SK-N-SH (cell line): ENCODE measurements at regions not wholly inside any gene's neighbourhood (a gene's known extent, or its start where the extent isn't known, plus 50 kb on each side); places are given as distances from the start of the nearest gene placed in this dataset.

Experiments used
- CTCF ChIA-PET: fragments of 300-600, 350-600 bp; formaldehyde crosslinking; extraction: SDS; loops from one replicate; lab custom pipeline; 2021; lab: Yijun Ruan, JAX
- POLR2A ChIA-PET: fragments of 350-600 bp; sonication (Branson Sonifier 250); formaldehyde crosslinking; extraction: SDS; loops from one replicate; lab custom pipeline; 2020; ENCODE audit warnings: antibody characterized with exemption, inconsistent platforms; lab: Yijun Ruan, JAX
- DNase-seq: peaks from one replicate; pipeline ENCODE4 v3.0.0; 2012
- H2AFZ ChIP-seq: fragments of 200-600 bp; sonication (generic); 2 replicates; pipeline ENCODE4 v1.8.1; 2016; ENCODE audit warnings: antibody characterized with exemption, mild to moderate bottlenecking, low read depth
- H3F3A ChIP-seq: fragments of 200-600 bp; sonication (generic); replicated peaks from 2 replicates; pipeline ENCODE3; 2016; ENCODE audit warnings: antibody characterized with exemption, mild to moderate bottlenecking; ENCODE audit not compliant: insufficient read depth
- H3K27ac ChIP-seq, 2 experiments: fragments of 200-500 bp in 1 of 2; fragments of 200-600 bp in 1 of 2; sonication (Bioruptor generic) in 1 of 2; sonication (generic), shearing (Covaris generic) in 1 of 2; 2 replicates each; pipeline versions ENCODE4 v1.5.1 to v1.6.1; 2014 to 2016; ENCODE audit warnings: low read depth in 2 of 2, inconsistent platforms in 1 of 2, low read length in 1 of 2, mild to moderate bottlenecking in 1 of 2, mixed read lengths in 1 of 2
- H3K27me3 ChIP-seq: fragments of 200-600 bp; sonication (generic), shearing (Covaris generic); 2 replicates; pipeline ENCODE4 v1.6.1; 2016; ENCODE audit warnings: mixed run types; ENCODE audit not compliant: insufficient read depth
- H3K36me3 ChIP-seq, 2 experiments: fragments of 200-500 bp in 1 of 2; fragments of 200-600 bp in 1 of 2; sonication (Bioruptor generic) in 1 of 2; sonication (generic) in 1 of 2; replicated peaks in 1 of 2; 2 replicates each; pipeline versions ENCODE3 to v1.5.1; 2014 to 2016; ENCODE audit warnings: low read length in 1 of 2, mild to moderate bottlenecking in 1 of 2; ENCODE audit not compliant: insufficient read depth in 2 of 2, control insufficient read depth in 1 of 2
- H3K4me1 ChIP-seq, 2 experiments: fragments of 200-500 bp in 1 of 2; fragments of 200-600 bp in 1 of 2; sonication (Bioruptor generic) in 1 of 2; sonication (generic), shearing (Covaris generic) in 1 of 2; 2 replicates each; pipeline versions ENCODE4 v1.5.1 to v1.6.1; 2014 to 2016; ENCODE audit warnings: low read depth in 1 of 2, low read length in 1 of 2, mixed run types in 1 of 2; ENCODE audit not compliant: insufficient read depth in 2 of 2, control insufficient read depth in 1 of 2
- H3K4me2 ChIP-seq: fragments of 200-600 bp; sonication (generic), shearing (Covaris generic); 2 replicates; pipeline ENCODE4 v1.6.1; 2017; ENCODE audit warnings: mixed run types
- H3K4me3 ChIP-seq, 2 experiments: fragments of 200-500 bp in 1 of 2; fragments of 200-600 bp in 1 of 2; sonication (Bioruptor generic) in 1 of 2; sonication (generic), shearing (Covaris generic) in 1 of 2; 2 replicates each; pipeline versions ENCODE4 v1.5.1 to v1.8.1; 2014 to 2016; ENCODE audit warnings: low read depth in 2 of 2, inconsistent platforms in 1 of 2, low read length in 1 of 2, mild to moderate bottlenecking in 1 of 2, mixed read lengths in 1 of 2, moderate library complexity in 1 of 2
- H3K79me2 ChIP-seq: fragments of 200-600 bp; sonication (generic); 2 replicates; pipeline ENCODE4 v1.8.1; 2017; ENCODE audit warnings: mild to moderate bottlenecking; ENCODE audit not compliant: insufficient read depth
- H3K9ac ChIP-seq: fragments of 200-600 bp; sonication (generic); 2 replicates; pipeline ENCODE4 v1.6.1; 2017; ENCODE audit warnings: mixed run types
- H3K9me2 ChIP-seq: fragments of 200-600 bp; sonication (generic); 2 replicates; pipeline ENCODE4 v1.6.1; 2017; ENCODE audit warnings: mixed run types
- H3K9me3 ChIP-seq: fragments of 200-600 bp; sonication (generic); 2 replicates; pipeline ENCODE4 v1.6.1; 2017; ENCODE audit warnings: mixed run types, mild to moderate bottlenecking, moderate library complexity
- H4K20me1 ChIP-seq: fragments of 200-600 bp; sonication (generic); 2 replicates; pipeline ENCODE4 v1.6.1; 2017; ENCODE audit warnings: mild to moderate bottlenecking, mixed run types; ENCODE audit not compliant: insufficient read depth
- CHD2 ChIP-seq: fragments of 150-350 bp; IDR thresholded peaks from 2 replicates; pipeline ENCODE4 v1.6.1; 2018; ENCODE audit warnings: low read length; ENCODE audit not compliant: partially characterized antibody
- EP300 ChIP-seq, 2 experiments: IDR thresholded peaks; 2 replicates each; pipeline versions ENCODE4 v1.4.0 to v1.6.1; 2012; ENCODE audit warnings: borderline replicate concordance in 1 of 2, low read depth in 1 of 2, low read length in 1 of 2
- EZH2phosphoT487 ChIP-seq: fragments of 200-600 bp; sonication (generic); IDR thresholded peaks from 2 replicates; pipeline ENCODE4 v1.6.1; 2017; ENCODE audit warnings: low read depth, mixed run types, mild to moderate bottlenecking, antibody characterized with exemption, moderate library complexity, borderline replicate concordance
- FOSL2 ChIP-seq: IDR thresholded peaks from 2 replicates; pipeline ENCODE4 v1.4.0; 2012; ENCODE audit warnings: low read depth, mild to moderate bottlenecking, moderate library complexity, borderline replicate concordance
- FOXJ3 ChIP-seq: sonication (generic); formaldehyde crosslinking; IDR thresholded peaks from 2 replicates; pipeline ENCODE4 v1.5.1; 2020; ENCODE audit warnings: mild to moderate bottlenecking, missing genetic modification reagents
- GATA2 ChIP-seq: sonication (generic); formaldehyde crosslinking; IDR thresholded peaks from 2 replicates; pipeline ENCODE4 v1.5.0; 2020; ENCODE audit warnings: mild to moderate bottlenecking, missing genetic modification reagents
- IRF3 ChIP-seq: fragments of 150-350 bp; IDR thresholded peaks from 2 replicates; pipeline ENCODE4 v1.6.1; 2016; ENCODE audit warnings: mild to moderate bottlenecking, low read depth, low read length
- MEF2A ChIP-seq: IDR thresholded peaks from 2 replicates; pipeline ENCODE4 v1.4.0; 2012; ENCODE audit warnings: low read depth, borderline replicate concordance
- POLR2AphosphoS5 ChIP-seq: IDR thresholded peaks from 2 replicates; pipeline ENCODE4 v1.6.1; 2012; ENCODE audit warnings: low read depth, low read length
- RAD21 ChIP-seq: IDR thresholded peaks from 2 replicates; pipeline ENCODE4 v1.6.1; 2012; ENCODE audit warnings: mild to moderate bottlenecking, low read length
- REST ChIP-seq: IDR thresholded peaks from 2 replicates; pipeline ENCODE4 v1.6.1; 2012; ENCODE audit warnings: mild to moderate bottlenecking, low read depth, low read length, moderate library complexity
- RFX5 ChIP-seq: IDR thresholded peaks from 2 replicates; pipeline ENCODE4 v1.6.1; 2012; ENCODE audit warnings: mild to moderate bottlenecking, improper control_type of control experiment, low read length
- RXRA ChIP-seq: IDR thresholded peaks from 2 replicates; pipeline ENCODE4 v1.4.0; 2012; ENCODE audit warnings: low read depth, mild to moderate bottlenecking, borderline replicate concordance
- SIN3A ChIP-seq: IDR thresholded peaks from 2 replicates; pipeline ENCODE4 v1.6.1; 2012; ENCODE audit warnings: low read depth, mild to moderate bottlenecking, low read length, moderate library complexity, borderline replicate concordance
- TAF1 ChIP-seq: IDR thresholded peaks from 2 replicates; pipeline ENCODE4 v1.6.1; 2012; ENCODE audit warnings: low read depth, mild to moderate bottlenecking, low read length, moderate library complexity, borderline replicate concordance
- TCF12 ChIP-seq: IDR thresholded peaks from 2 replicates; pipeline ENCODE4 v1.4.0; 2012
- YY1 ChIP-seq: IDR thresholded peaks from 2 replicates; pipeline ENCODE4 v1.4.0; 2012; ENCODE audit warnings: low read depth, mild to moderate bottlenecking
- WGBS: methylation state at CpG from one replicate; pipeline ENCODE4 v1.1.6; 2017; ENCODE audit warnings: low lambda C conversion rate; 5-methylcytosine and 5-hydroxymethylcytosine counted together
- TF ChIP-seq, protein P1 (sequence below): IDR thresholded peaks from 2 replicates; pipeline ENCODE4 v1.4.0; 2012; ENCODE audit warnings: low read depth
- TF ChIP-seq, protein P2 (sequence below): fragments of 150-350 bp; IDR thresholded peaks from 2 replicates; pipeline ENCODE4 v1.6.1; 2017; ENCODE audit warnings: antibody characterized with exemption, low read length, low read depth, borderline replicate concordance
- TF ChIP-seq, protein P3 (sequence below): IDR thresholded peaks from 2 replicates; pipeline ENCODE4; 2012

DNA sequence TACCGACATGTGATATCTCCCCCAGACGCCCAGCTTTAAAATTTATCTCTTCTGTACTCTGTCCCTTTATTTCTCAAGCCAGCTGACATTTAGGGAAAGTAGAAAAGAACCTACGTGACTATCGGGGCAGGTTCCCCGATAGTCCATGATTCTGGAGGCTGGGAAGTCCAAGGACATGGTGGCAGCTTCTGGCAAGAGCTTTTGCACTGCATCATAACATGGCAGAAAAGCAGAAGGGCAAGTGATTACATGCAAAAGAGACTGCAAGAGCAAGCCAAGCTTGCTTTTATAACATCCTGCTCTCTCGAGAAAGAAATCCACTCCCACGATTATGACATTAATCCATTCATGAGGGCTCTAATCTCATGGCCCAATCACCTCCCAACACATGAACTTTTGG, 113.2 kb downstream of the CD164 start:
- Histone ChIP-seq H3K36me3 (no peaks in the 10 kb centered on the region), H3K9me3 (no peaks in the 10 kb centered on the region), H4K20me1 (no peaks in the 10 kb centered on the region), H3K4me1 (no peaks in the 10 kb centered on the region), H3K4me3 (no peak overlapping the region), H3F3A (no peaks in the 10 kb centered on the region), H3K4me2 (no peak overlapping the region), H2AFZ (no peak overlapping the region), H3K9me2 (no peaks in the 10 kb centered on the region), H3K27ac (no peak overlapping the region), H3K79me2 (no peaks in the 10 kb centered on the region), H3K27me3 (no peaks in the 10 kb centered on the region), H3K9ac (no peak overlapping the region)
- TF ChIP-seq GATA2 (CRISPR knock-in tag) = no peak
- no peak for TF ChIP-seq YY1
- no peak for TF ChIP-seq TCF12
- TF ChIP-seq SIN3A = no peak
- WGBS = 72% methylated on average over 7 of the region's 7 CpGs
- POLR2A ChIA-PET = no interaction called here
- CTCF ChIA-PET = interaction anchor here (0.7 kb wide), 1 partner anchor 19 kb away, joined by 4 read pairs; no protein-coding TSS in a partner anchor
- DNase-seq = no peak

- Histone ChIP-seq H3K27me3 (no peaks in the 10 kb centered on the region), H3K4me3 (no peak overlapping the region), H3K27ac (no peak overlapping the region), H3K4me1 (peaks cover 0 to 2% of the 10 kb centered on the region in 2 experiments; a peak in 1 of 4 replicates), H3K79me2 (no peaks in the 10 kb centered on the region), H4K20me1 (no peaks in the 10 kb centered on the region), H2AFZ (no peak overlapping the region), H3K4me2 (no peak overlapping the region), H3K9me2 (no peaks in the 10 kb centered on the region), H3F3A (no peaks in the 10 kb centered on the region), H3K9me3 (no peaks in the 10 kb centered on the region), H3K9ac (no peak overlapping the region), H3K36me3 (no peaks in the 10 kb centered on the region)
- CTCF ChIA-PET = no interaction called here
- DNase-seq = no peak
- TF ChIP-seq YY1 (no peak), GATA2 (CRISPR knock-in tag) (no peak), REST (no peak), SIN3A (no peak), RAD21 (no peak), RFX5 (no peak), IRF3 (no peak), TAF1 (no peak), EP300 (IDR thresholded peaks at IDR 0.05; ENCODE audit: borderline replicate concordance in 1 of 2, low read depth in 1 of 2, low read length in 1 of 2) (no peak), POLR2AphosphoS5 (no peak), FOSL2 (no peak), FOXJ3 (CRISPR knock-in tag) (no peak), EZH2phosphoT487 (no peak), RXRA (no peak), CHD2 (no peak), MEF2A (no peak)
- TF ChIP-seq, protein P1, sequence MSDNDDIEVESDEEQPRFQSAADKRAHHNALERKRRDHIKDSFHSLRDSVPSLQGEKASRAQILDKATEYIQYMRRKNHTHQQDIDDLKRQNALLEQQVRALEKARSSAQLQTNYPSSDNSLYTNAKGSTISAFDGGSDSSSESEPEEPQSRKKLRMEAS = no peak
- TF ChIP-seq, protein P2, sequence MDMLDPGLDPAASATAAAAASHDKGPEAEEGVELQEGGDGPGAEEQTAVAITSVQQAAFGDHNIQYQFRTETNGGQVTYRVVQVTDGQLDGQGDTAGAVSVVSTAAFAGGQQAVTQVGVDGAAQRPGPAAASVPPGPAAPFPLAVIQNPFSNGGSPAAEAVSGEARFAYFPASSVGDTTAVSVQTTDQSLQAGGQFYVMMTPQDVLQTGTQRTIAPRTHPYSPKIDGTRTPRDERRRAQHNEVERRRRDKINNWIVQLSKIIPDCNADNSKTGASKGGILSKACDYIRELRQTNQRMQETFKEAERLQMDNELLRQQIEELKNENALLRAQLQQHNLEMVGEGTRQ = no peak
- TF ChIP-seq, protein P3, sequence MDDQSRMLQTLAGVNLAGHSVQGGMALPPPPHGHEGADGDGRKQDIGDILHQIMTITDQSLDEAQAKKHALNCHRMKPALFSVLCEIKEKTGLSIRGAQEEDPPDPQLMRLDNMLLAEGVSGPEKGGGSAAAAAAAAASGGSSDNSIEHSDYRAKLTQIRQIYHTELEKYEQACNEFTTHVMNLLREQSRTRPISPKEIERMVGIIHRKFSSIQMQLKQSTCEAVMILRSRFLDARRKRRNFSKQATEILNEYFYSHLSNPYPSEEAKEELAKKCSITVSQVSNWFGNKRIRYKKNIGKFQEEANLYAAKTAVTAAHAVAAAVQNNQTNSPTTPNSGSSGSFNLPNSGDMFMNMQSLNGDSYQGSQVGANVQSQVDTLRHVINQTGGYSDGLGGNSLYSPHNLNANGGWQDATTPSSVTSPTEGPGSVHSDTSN = no peak
- POLR2A ChIA-PET = no interaction called here
- 91% methylated on average over 3 of the region's 3 CpGs for WGBS
Observed at GRCh38 chr6:109265530-109265929, 116.7 kb downstream of the CD164 start.
